Left colon (tissue), 2 donors: ENCODE measurements at regions not wholly inside any gene's neighbourhood (a gene's known extent, or its start where the extent isn't known, plus 50 kb on each side); places are given as distances from the start of the nearest gene placed in this dataset.

Experiments used
- ATAC-seq: fragments of 200-7000 bp; cut with Tn5 transposase; one replicate; pipeline ENCODE4 v1.9.1; 2020; ENCODE audit warnings: mild to moderate bottlenecking, moderate library complexity
- DNase-seq, 2 donors: peaks; one replicate each; pipeline ENCODE4 v3.0.0-alpha.2; 2020
- intact Hi-C, 2 donors: fragments of 100-400 bp; cut with DNase I in 1 of 2; cut with micrococcal nuclease in 1 of 2; formaldehyde crosslinking; loops; one replicate each; pipeline versions ENCODE4 v1.11.2 to v1.14.0; 2022; cut with DNase I, micrococcal nuclease
- donor health status: DM: no; HTN: no; CAD: no.
- donor health status: DM: yes; HTN: yes; CAD: no.

DNA sequence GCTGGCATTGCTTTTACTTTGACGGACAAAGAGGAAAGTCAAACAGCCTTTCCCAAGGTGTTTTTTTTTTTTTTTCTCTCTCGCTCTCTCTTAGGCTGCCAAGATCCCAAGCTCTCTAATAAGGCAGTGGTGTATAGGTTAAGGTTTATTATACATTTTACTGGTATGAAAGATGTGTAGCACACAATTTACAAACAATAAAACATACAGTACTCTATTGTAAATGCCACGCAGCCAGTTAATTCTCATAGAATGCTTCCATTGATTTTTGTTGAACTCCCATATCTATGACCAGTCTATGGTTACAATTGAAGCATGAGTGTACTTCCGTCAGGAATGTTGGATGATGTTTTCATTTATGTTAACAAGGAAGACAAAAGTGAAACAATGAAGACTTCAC is 106.4 kb upstream of the GSC start:
- DNase-seq (no peak), ATAC-seq (peak; percentile 62)

DNA sequence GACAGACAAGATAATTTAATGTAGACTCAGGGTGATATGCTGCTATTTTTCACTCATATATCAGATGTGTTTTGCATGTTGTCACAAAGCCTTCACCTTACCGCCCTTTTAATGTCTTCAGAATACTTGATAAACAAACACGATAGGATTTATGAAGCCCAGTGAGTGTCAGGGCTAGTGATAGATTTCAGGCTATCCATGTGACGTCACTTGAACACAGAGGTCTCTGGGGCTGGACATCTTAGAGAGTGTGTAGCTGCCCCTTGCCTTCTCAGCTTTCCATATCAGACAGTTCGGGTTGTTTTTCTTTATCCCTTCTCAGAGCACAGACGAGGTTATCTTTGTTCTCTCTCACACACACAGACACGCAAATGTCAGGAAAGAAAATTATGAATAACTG is 105.3 kb upstream of the GSC start:
- intact Hi-C loops: no loop called here
- ATAC-seq (no peak), DNase-seq (no peak)

More for the DNA sequence above, 106.4 kb upstream of the GSC start:
- intact Hi-C loops: no loop called here

DNA sequence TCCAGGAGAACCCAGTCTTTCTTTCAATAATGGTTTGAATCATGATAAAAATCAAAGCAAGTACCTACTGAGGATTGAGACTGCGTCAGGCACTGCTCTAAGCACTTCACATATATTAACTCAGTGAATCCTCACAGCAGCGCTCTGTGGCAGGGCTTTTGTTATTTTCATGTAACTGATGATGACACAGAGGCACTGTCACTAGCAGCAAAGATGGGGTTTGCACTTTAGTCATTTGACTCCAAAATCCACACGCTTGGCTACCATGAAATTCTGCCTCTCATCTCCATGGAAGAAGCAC is 98.8 kb upstream of the GSC start:
- DNase-seq (no peak), ATAC-seq (no peak)
- intact Hi-C loops: no loop called here

DNA sequence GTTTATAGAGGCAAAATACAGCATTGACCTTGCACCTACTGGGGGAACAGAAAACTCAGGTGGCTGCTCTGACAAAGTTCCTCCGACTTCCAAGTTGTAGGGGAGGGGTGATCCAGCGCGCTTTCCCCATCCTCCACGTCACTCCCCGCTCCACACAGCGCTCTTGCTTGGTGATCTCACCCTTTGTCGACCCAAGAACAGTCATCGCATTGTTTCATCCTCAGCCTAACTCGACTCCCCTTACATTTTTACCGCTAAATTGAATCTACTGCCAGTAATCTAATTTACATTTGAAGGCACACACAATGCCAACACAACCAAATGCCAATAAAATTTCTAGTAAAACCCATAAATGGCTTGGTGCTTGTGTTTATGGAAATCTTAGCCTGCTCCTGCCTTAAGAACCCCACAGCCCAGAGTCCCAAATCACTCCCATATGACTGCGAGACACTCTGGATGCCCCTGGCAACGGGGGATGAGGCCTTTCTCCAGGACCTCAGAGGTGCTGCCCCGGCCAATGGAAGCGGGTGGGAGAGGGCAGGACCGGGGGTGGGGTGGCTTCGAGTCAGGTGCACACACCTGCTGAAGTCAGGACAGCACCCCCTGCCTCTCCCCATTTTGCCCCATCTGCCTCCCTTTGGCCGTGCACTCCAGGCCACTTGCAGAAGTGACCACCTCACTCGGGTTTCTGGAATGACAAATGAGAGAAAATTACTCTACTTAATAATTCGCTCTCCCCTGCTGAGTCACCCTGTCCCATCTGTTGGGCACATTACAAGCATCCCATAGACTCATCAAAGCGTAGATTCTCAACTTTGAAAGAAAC is 98.2 kb upstream of the GSC start:
- DNase-seq (no peak), ATAC-seq (no peak)
- intact Hi-C loops: no loop called here

DNA sequence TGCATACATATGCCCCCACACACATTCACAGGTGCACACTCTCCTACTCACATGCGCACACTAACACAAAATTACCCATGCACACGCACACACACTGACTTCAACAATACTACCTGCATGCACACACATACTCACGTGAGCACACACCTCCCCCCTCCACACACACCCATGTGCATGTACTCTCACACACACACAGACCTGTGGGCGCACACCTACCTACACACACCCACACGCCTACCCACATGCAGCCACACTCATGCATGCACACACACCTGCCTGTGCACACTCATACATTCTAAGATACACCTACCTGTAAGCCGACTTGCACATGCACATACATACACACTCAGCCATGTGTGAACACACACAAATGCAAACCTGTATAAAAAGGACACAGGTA is 97.3 kb upstream of the GSC start:
- intact Hi-C loops: no loop called here
- ATAC-seq (no peak), DNase-seq (no peak)

DNA sequence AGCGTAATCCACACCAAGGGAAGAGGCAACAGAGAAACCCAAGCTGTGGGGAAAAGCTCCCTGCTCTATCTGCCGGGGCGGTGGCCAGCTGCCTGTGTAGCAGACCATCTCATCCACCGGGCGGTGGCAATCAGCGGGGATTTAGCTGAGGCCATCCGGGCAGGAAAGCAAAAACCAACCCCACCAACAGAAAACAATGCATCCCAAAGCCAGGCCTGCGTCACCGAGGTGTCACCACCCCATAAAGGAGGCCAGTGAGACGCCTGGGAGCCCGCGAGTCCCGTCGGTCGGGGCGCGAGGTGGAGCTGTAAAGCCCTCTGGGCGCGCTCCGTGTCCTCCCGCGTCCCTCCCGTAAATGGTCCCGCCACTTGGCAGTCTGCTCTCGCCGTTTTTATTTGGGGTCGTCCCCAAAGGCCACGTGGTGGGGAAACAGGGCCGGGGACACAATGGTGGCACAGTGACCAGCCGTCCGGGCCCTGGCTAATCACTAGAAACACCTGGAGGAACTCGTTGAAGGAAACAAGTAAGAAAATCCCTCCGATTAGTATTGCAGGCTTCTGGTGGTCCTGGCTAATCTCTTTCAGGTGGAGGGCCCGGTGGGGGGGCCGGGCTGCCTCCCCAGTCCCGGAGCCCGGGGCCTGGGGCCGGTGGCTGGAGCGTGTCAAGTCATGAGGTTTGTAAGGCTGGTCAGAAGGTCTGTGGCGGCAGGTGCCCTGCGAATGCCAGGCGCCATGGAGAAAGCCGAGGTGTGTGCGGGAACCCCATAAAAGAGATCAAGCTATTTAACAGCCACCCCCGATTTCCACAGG is 94.7 kb upstream of the GSC start:
- DNase-seq (peak in 1 of 2 donors; percentile 11), ATAC-seq (peak; percentile 28)
- intact Hi-C loops: no loop called here

DNA sequence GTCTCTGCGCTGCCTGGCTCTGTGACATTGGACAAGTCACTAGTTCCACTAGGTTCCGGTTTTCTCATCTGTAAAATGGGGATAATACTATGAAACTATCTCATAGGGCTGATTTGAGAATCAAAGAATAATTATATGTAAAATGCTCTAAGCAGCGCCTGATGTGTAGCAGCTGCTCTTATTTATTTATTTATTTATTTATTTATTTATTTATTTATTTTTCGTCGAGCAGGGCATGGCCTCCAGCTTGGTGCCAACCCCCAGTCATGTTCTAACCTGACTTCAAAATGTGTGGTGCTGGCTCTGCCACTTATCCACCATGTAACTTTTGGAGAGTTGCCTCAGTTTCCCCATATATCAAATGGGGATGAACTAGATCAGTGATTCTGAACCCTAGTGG is 93.5 kb upstream of the GSC start:
- DNase-seq (no peak), ATAC-seq (no peak)
- intact Hi-C loops: no loop called here

DNA sequence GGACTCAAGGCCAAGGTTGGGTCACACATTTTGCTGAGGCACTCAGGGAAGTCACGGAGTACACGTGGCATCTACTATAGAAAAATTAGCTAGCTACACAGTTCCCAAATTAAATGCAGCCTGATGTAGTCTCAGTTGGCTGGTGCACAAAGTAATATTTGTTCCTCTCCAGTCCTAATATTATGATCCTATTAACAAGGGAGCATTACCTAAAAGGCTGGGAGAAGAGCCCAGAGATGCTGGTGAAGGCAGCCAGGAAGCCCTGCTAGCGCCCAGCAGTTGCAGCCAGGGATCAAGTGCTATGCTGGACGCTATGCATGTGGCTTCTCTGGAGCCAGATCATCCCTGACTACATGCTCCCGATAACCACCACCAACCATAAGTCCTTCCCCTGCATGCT is 88.0 kb upstream of the GSC start:
- ATAC-seq: no peak
- no peak for DNase-seq
- intact Hi-C loops: no loop called here

DNA sequence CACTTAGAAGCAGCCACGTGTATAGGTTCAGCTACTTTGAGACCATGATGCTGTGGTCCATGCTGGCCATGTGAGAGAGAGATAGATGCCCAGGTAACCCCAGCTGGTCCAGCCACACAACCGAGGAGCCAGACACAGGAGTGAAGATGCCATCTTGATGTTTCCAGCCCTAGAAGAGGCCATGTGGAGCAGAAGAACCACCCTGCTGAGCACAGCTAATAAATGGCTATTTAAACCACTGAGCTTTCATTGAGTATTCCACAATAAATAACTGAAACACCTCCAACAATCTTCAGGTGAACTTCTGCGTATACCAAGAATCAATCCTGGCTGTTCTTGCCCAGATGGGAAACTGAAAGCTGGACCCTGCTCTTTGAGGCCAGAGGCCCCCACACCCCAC is 84.0 kb upstream of the GSC start:
- intact Hi-C loops: no loop called here
- DNase-seq (no peak), ATAC-seq (no peak)

DNA sequence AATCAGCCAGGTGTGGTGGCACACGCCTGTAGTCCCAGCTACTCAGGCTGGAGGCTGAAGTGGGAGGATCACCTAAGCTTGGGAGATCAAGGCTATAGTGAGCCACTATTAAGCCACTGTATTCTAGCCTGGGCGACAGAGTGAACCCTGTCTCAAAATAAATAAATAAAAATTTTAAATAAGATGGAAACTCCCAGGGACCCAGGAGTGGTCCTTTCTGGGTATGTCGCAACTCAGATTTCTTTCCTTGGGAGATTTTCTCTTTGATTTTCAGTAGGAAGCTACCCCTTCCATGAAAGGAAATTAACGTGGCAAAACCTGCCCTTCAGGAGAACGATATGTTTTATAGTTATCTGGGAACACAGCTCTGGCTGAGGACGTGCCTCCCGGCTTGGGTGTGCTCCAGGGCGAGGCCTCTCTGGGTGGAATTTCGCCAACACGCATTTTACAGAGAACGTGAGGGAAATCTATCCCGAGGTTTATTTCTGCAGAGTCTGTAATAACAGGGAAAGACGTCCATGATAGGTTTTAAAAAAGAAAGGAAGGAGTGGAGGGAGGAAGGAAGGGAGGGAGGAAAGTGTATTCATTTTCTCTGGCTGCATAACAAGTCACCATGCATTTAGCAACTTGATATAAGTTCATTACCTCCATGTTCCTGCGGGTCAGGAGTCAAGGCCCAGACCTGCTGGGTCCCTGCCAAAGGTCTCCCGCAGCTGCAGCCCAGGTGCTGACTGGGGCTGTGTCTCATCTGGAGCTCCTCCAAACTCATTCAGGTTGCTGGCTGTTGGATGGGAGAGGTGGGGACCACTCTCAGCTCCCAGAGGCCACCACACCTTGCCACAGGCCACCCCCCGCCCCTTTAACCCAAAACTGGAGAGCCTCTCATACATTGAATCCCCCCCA is 80.6 kb upstream of the GSC start:
- DNase-seq (peak; percentile 20 to 38), ATAC-seq (peak; percentile 72)
- intact Hi-C loops: no loop called here

DNA sequence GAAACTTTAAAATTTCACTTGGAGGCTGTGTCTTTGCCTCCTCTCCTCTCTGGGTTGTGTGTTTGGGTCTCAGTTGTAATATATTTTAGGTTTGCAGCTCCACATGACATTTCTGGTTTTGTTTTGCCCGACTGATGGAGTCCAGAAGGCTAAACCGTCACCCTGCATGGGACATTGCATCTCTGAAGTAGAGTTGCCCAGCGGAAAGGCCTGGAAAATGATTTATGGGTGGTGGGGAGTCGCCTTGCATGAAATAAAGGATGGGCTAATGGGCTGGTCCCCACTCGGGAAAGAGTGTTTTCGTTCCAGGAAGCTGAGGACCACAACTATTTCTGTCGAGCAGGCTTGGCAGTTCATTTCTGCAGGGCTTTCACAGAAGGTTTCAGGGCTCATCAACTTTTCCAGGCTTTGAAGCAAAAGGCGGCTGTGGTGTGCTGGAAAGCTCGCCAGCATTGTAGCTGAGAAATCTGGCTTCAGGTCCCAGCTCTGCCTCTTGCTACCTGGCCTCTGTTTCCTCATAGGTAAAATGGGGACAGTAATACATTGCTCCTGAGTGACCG is 74.8 kb upstream of the GSC start:
- intact Hi-C loops: no loop called here
- no peak for ATAC-seq
- DNase-seq: no peak

DNA sequence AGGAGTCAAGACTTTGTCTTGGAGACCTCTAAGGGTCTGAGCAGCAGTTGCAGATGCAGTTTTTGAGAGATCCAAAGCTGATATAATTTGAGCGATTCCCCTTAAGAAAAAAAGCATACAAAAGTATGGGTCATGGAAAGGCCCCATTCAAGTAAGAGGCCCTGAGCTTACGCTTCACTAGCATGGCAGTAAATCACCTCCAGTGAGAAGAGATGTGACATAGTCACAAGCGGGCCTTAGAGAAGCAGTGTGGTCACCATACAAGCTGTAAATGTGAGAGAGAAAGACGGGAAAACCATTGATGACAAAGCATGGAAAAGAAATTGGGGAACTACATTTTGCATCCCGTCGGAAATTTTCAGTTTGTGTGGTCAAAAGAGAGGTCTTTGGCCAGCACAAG is 70.6 kb upstream of the GSC start:
- ATAC-seq (no peak), DNase-seq (no peak)
- intact Hi-C loops: no loop called here

DNA sequence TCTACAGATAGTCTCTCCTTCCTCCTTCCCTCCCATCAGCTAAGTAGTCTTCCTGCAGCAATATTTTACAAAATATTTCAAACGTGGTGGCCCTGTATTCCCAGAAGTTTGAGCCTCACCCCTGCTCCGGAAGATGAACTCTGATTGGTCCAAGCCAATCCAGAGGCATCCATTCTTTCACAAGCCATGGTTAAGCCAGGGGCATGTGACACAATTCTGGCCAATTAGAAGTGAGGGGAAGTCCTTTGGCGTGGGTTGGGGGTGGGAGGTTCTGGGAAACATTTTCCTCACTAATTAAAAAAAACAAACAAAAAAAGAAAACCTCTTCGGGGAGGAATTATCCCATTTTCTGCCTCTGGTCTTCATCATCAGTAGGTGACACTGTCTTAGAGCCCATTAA is 69.4 kb upstream of the GSC start:
- intact Hi-C loops: no loop called here
- no peak for ATAC-seq
- DNase-seq: no peak

DNA sequence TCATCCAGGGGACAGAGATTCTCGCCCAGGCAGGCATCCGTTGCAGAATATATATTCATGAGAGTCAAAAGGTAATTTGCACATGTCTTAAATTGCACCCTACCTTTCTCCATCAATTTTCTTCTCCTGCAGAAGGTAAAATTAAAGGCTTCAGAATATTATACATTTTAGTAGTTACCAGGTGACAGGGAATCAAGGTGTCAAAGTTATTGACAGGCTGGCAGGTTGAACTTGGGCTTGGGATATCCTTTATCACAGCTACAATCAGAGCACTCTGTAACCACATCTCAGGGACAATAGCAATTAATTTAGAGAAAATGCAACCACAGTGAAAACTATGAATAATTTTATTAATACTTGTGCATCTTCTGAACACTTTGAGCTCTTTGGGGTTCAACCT is 66.9 kb upstream of the GSC start:
- no peak for ATAC-seq
- DNase-seq: no peak
- intact Hi-C loops: no loop called here

DNA sequence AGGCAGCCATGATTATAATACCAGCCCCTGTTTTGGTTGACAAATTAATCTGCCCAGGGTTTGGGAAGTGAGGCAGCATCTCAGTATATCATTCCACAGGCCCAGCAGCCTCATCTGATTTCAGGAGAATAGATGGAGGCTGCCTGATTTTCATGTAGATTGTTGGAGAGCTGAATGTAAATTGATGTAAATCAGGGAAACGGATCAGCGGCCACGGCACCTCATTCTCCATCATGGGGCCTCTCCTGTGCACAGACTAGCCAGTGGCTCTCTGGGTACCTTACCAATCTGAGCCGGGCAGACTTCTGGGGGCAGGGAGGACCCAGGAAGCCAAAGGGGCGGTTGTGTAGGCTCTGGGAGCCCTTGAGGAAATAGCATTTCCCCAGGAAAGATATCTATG is 63.7 kb upstream of the GSC start:
- intact Hi-C loops: no loop called here
- ATAC-seq (no peak), DNase-seq (no peak)

DNA sequence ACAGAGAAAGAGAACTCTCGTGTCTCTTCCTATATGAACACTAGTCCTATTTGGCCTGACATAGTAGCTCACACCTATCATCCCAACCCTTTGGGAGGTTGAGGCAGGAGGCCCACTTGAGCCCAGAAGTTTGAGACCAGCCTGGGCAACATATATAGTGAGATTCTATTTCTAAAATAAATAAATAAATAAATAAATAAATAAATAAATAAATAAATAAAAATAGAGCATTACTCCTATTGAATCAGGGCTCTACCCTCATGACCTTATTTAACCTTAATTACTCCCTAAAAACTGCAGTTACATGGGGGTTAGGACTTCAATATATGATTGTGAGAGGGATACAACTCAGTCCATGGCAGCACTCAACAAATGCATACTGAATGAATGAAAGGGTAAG is 61.2 kb upstream of the GSC start:
- intact Hi-C loops: no loop called here
- no peak for DNase-seq
- ATAC-seq: no peak

DNA sequence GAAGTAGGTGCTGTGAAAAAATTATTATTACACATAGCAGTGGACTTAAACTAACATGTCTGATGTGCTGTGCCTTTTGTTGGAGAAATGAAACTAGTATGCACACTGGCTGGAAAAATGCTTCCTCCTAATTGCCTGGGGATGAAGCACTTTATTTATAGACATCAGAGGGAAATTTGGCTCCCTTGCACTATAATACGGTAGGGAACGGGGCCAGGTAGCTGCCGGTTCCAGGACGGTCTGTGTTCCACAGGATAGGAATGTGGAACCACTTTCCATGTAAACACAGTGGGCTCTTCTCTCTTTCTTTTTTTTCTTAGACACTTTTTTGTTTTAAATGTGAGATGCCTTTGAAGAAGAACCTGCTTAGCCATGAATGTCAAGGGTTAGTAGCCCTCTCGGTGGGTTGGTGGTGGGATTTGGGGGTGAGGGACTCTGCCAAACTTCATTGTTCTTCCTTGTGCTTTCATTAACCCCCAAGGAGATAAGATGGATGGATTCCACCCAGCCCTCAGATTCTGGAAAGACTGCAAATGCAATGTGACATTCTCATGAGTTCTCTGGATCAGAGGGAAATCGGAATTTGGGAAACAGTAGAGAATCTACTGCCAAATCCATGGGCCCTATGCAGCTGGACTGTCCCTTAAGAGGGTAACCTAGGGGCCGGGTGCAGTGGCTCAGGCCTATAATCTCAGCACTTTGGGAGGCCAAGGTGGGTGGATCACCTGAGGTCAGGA is 58.0 kb upstream of the GSC start:
- intact Hi-C loops: no loop called here
- ATAC-seq: no peak

DNA sequence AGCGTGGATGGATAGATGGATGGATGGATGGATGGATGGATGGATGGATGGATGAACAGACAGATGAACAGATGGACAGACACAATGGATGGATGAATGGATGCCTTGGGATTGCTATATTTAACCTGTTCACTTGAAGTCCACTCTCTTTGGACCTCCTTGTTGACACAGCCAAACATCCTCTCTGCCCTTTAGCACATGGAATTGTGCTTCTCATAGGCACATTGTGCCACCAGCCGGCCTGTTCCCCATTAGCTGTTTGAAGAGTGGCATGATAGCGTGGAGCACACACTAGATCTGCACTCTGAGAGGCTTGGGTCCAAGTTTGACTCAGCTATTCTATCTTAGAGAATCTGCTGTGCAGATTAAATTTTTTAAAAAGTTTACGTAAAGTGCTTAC is 56.9 kb upstream of the GSC start:
- intact Hi-C loops: no loop called here
- DNase-seq (no peak), ATAC-seq (no peak)

More for the DNA sequence above, 58.0 kb upstream of the GSC start:
- no peak for DNase-seq
